Spleen (tissue), 11 donors: ENCODE measurements at regions not wholly inside any gene's neighbourhood (a gene's known extent, or its start where the extent isn't known, plus 50 kb on each side); places are given as distances from the start of the nearest gene placed in this dataset.

Source experiments
- DNase-seq: peaks from one replicate; pipeline ENCODE4 v3.0.0-alpha.2; 2020
- H3K27ac ChIP-seq, 8 donors: fragments of 200-600 bp; sonication (generic) in 7 of 8; 1 replicate in 4 of 8; 2 replicates in 4 of 8; pipeline versions ENCODE4 v1.5.0 to v1.8.0; 2016 to 2021; ENCODE audit warnings: inconsistent platforms in 4 of 8, mild to moderate bottlenecking in 4 of 8, moderate library complexity in 1 of 8
- H3K27me3 ChIP-seq, 7 donors: fragments of 200-600 bp; sonication (generic) in 6 of 7; replicated peaks in 1 of 7; 1 replicate in 4 of 7; 2 replicates in 3 of 7; pipeline versions ENCODE4 v1.5.0 to v1.8.0; 2016 to 2021; ENCODE audit warnings: inconsistent platforms in 3 of 7, mild to moderate bottlenecking in 1 of 7
- H3K36me3 ChIP-seq, 6 donors: fragments of 200-600 bp; sonication (generic) in 5 of 6; 1 replicate in 4 of 6; 2 replicates in 2 of 6; pipeline versions ENCODE4 v1.5.0 to v1.8.0; 2016 to 2021; ENCODE audit warnings: inconsistent platforms in 2 of 6
- H3K4me1 ChIP-seq, 6 donors: fragments of 200-600 bp; sonication (generic) in 5 of 6; 1 replicate in 3 of 6; 2 replicates in 3 of 6; pipeline versions ENCODE4 v1.5.0 to v1.8.0; 2016 to 2021; ENCODE audit warnings: inconsistent platforms in 3 of 6
- H3K4me3 ChIP-seq, 8 donors: fragments of 200-600 bp; sonication (generic) in 7 of 8; 1 replicate in 4 of 8; 2 replicates in 4 of 8; pipeline versions ENCODE4 v1.5.0 to v1.8.0; 2016 to 2021; ENCODE audit warnings: inconsistent platforms in 4 of 8, mild to moderate bottlenecking in 4 of 8, moderate library complexity in 2 of 8
- H3K9me3 ChIP-seq, 8 donors: fragments of 200-600 bp; sonication (generic) in 7 of 8; 1 replicate in 4 of 8; 2 replicates in 4 of 8; pipeline versions ENCODE4 v1.5.0 to v1.8.0; 2016 to 2021; ENCODE audit warnings: inconsistent platforms in 4 of 8
- POLR2A ChIP-seq, 3 donors: fragments of 450-650 bp; IDR thresholded peaks; one replicate each; pipeline ENCODE4 v1.5.1; 2017; ENCODE audit warnings: antibody characterized with exemption in 3 of 3, mild to moderate bottlenecking in 1 of 3
- POLR2AphosphoS5 ChIP-seq, 3 donors: sonication (generic); formaldehyde crosslinking; IDR thresholded peaks; one replicate each; pipeline ENCODE4 v1.5.1; 2017; ENCODE audit warnings: antibody characterized with exemption in 3 of 3
- WGBS, 5 donors: extraction: QIAGEN DNeasy Blood & Tissue Kit in 3 of 5; methylation state at CpG; one replicate each; pipeline versions ENCODE4 v1.1.5 to v1.1.7; 2013 to 2018; 5-methylcytosine and 5-hydroxymethylcytosine counted together
- intact Hi-C: fragments of 100-400 bp; cut with DNase I; formaldehyde crosslinking; loops from one replicate; pipeline ENCODE4 v1.15.0; 2023; ENCODE audit warnings: low total_unique reads
- TF ChIP-seq, protein P1 (sequence below), 11 experiments: fragments of 200-600 bp in 7 of 11; fragments of 450-650 bp in 4 of 11; sonication (generic) in 4 of 11; IDR thresholded peaks in 8 of 11; conservative IDR thresholded peaks in 3 of 11; 1 replicate in 7 of 11; 2 replicates in 4 of 11; pipeline versions ENCODE4 v1.4.0 to v1.8.0; 2016 to 2021; ENCODE audit warnings: antibody characterized with exemption in 11 of 11, inconsistent platforms in 4 of 11, mild to moderate bottlenecking in 1 of 11
- donor health status: healthy with polysubstance abuse.
- donor health status: DM: no; HTN: no; CAD: no; lungs with moderate emphysema.
- donor health status: DM: no; HTN: no; CAD: no.
- donor health status: Bipolar disorder and iron deficiency.
- donor health status: healthy.
- donor health status: DM: no; HTN: no; CAD: no.
- donor health status: DM: yes; HTN: yes; CAD: no.

DNA sequence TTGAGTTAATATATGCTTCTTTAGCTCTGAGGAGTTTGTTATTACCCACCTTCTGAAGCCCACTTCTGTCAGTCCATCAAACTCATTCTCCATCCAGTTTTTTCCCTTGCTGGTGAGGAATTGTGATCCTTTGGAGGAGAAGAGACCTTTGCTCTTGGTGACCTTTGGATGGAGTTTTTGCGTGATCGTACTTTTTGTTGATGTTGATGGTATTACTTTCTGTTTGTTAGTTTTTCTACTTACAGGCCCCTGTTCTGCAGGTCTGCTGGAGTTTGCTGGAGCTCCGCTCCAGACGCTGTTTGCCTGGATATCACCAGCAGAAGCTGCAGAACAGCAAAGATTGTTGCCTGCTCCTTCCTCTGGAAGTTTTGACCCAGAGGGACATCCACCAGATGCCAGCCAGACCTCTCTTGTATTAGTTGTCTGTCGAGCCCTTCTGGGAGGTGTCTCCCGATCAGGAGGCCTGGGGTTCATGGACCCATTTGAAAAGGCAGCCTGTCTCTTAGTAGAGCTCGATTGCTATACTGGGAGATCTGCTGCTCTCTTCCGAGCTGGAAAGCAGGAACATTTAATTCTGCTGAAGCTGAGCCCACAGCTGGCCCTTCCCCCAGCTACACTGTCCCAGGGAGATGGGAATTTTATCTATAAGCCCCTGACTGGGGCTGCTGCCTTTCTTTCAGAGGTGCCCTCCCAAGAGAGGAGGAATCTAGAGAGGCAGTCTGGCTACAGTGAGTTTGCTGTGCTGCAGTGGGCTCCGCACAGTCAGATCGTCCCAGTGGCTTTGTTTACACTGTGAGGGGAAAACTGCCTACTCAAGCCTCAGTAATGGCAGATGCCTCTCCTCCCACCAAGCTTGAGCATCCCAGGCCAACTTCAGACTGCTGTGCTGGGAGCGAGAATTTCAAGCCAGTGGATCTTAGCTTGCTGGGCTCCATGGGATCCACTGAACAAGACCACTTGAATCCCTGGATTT, 445.5 kb downstream of the MAN2A1 start:
- 77 to 87% (median 84%) methylated on average over 11 of the region's 11 CpGs for WGBS, 5 donors
- no peak for TF ChIP-seq POLR2A (IDR thresholded peaks at IDR 0.05)

DNA sequence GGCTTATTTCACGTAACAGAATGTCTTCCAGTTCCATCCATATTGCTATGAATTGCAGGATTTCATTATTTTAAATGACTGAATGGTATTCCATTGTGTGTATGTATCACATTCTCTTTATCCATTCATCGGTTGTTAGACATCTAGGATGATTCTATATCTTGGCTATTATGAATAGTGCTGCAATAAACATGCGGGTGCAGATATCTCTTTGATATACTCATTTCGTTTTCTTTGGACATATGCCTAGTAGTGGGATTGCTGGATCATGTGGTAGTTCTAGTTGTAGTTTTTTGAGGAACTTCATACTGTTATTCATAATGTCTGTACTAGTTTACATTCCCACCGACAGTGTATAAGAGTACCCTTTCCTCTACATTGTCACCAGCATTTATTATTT, 460.5 kb downstream of the MAN2A1 start:
- DNase-seq = no peak
- Histone ChIP-seq H3K27me3 (peaks cover 0 to 7% (median 0%) of the 10 kb centered on the region in 7 donors), H3K36me3 (no peaks in the 10 kb centered on the region), H3K4me1 (no peaks in the 10 kb centered on the region), H3K27ac (no peak overlapping the region), H3K9me3 (no peaks in the 10 kb centered on the region), H3K4me3 (no peak overlapping the region)
- intact Hi-C loops = no loop called here
- TF ChIP-seq POLR2A (IDR thresholded peaks at IDR 0.05) (no peak), POLR2AphosphoS5 (IDR thresholded peaks at IDR 0.05) (no peak)
- TF ChIP-seq, protein P1, sequence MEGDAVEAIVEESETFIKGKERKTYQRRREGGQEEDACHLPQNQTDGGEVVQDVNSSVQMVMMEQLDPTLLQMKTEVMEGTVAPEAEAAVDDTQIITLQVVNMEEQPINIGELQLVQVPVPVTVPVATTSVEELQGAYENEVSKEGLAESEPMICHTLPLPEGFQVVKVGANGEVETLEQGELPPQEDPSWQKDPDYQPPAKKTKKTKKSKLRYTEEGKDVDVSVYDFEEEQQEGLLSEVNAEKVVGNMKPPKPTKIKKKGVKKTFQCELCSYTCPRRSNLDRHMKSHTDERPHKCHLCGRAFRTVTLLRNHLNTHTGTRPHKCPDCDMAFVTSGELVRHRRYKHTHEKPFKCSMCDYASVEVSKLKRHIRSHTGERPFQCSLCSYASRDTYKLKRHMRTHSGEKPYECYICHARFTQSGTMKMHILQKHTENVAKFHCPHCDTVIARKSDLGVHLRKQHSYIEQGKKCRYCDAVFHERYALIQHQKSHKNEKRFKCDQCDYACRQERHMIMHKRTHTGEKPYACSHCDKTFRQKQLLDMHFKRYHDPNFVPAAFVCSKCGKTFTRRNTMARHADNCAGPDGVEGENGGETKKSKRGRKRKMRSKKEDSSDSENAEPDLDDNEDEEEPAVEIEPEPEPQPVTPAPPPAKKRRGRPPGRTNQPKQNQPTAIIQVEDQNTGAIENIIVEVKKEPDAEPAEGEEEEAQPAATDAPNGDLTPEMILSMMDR (IDR thresholded peaks at IDR 0.05 in 8 of 11, conservative IDR thresholded peaks at IDR 0.05 in 3 of 11) = no peak
- 80 to 90% (median 88%) methylated on average over 5 of the region's 5 CpGs for WGBS, 5 donors

More for the DNA sequence above, 445.5 kb downstream of the MAN2A1 start:
- H3K9me3 ChIP-seq = peaks cover 0 to 63% (median 23%) of the 10 kb centered on the region in 8 donors
- no peak overlapping the region for H3K27ac ChIP-seq
- no peak for DNase-seq
- no peaks in the 10 kb centered on the region for H3K4me1 ChIP-seq
- no peak overlapping the region for H3K4me3 ChIP-seq
- no peaks in the 10 kb centered on the region for H3K36me3 ChIP-seq
- intact Hi-C loops = no loop called here
- no peaks in the 10 kb centered on the region for H3K27me3 ChIP-seq

DNA sequence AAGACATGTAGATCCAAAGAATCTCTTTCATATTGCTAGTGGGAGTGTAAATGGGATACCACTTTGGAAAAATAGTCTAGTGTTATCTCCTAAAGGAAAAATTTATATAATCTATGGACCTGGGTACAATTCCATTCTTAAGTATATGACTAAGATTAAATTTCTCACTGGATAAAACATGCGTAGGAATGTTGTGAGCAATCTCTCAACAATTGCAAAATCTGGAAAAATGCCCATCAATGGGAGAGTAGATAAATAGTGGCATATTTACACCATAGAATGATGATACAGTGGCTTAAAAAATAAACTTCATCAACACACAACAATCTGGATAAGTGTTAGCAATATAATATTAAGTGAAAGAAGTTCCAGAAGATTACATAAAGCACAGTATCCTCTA, 469.5 kb downstream of the MAN2A1 start:
- Histone ChIP-seq H3K27ac (no peak overlapping the region), H3K4me1 (no peaks in the 10 kb centered on the region), H3K4me3 (no peak overlapping the region), H3K36me3 (no peaks in the 10 kb centered on the region), H3K9me3 (no peaks in the 10 kb centered on the region), H3K27me3 (no peaks in the 10 kb centered on the region)
- TF ChIP-seq, protein P1 (IDR thresholded peaks at IDR 0.05 in 8 of 11, conservative IDR thresholded peaks at IDR 0.05 in 3 of 11) = no peak
- TF ChIP-seq POLR2A (IDR thresholded peaks at IDR 0.05) (no peak), POLR2AphosphoS5 (IDR thresholded peaks at IDR 0.05) (no peak)
- DNase-seq = no peak
- intact Hi-C loops = no loop called here
- WGBS, 5 donors = 86 to 92% (median 91%) methylated on average over 1 of the region's 1 CpG

DNA sequence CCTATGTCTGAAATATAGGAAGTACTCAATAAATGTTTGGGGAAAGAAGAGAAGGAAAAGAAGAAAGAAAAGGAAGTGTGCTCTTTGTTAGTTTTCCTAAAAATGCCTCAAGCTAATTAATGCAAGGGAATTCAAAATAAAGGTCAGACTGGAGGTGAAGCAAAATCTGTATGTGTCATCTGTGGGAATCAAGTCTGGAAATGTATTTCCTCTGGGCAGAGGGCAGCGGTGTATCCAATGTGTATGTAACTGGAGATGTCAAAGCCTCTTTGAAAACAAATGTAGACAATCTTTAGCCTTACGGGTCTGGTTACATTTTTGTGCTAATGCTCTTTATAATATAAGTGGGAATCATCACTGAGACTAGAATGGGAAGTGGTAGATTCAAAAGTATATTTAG, 471.4 kb downstream of the MAN2A1 start:
- intact Hi-C loops = no loop called here
- 66 to 82% (median 76%) methylated on average over 2 of the region's 2 CpGs for WGBS, 5 donors
- Histone ChIP-seq H3K36me3 (no peaks in the 10 kb centered on the region), H3K27me3 (no peaks in the 10 kb centered on the region), H3K27ac (no peak overlapping the region), H3K4me1 (no peaks in the 10 kb centered on the region), H3K4me3 (no peak overlapping the region), H3K9me3 (no peaks in the 10 kb centered on the region)
- no peak for DNase-seq
- TF ChIP-seq, protein P1 (IDR thresholded peaks at IDR 0.05 in 8 of 11, conservative IDR thresholded peaks at IDR 0.05 in 3 of 11) = no peak
- TF ChIP-seq POLR2AphosphoS5 (IDR thresholded peaks at IDR 0.05) (no peak), POLR2A (IDR thresholded peaks at IDR 0.05) (no peak)
